ENCODE measurements at regions not wholly inside any gene's neighbourhood (a gene's known extent, or its start where the extent isn't known, plus 50 kb on each side); places are given as distances from the start of the nearest gene placed in this dataset.
A peak's percentile ranks its signal among the peaks of the same experiment; 100 is the strongest.

GRCh38 chr13:46492946-46493345 is 60.0 kb upstream of the LRCH1 start:
- TF ChIP-seq MAX (IDR thresholded peaks at IDR 0.05) (no peak), EGR1 (IDR thresholded peaks at IDR 0.05) (no peak), YY1 (IDR thresholded peaks at IDR 0.05; ENCODE audit: low read depth) (no peak), REST (IDR thresholded peaks at IDR 0.05; ENCODE audit: low read depth) (no peak), RAD21 (IDR thresholded peaks at IDR 0.05; ENCODE audit: low read depth) (peak; percentile 83), CEBPB (IDR thresholded peaks at IDR 0.05) (no peak), CREB1 (IDR thresholded peaks at IDR 0.05; ENCODE audit: low read depth) (no peak), NFIC (IDR thresholded peaks at IDR 0.05) (no peak), TAF1 (IDR thresholded peaks at IDR 0.05; ENCODE audit: low read depth) (no peak), EP300 (IDR thresholded peaks at IDR 0.05; ENCODE audit: borderline replicate concordance) (no peak)
